HL-60 (cell line): ENCODE measurements at regions not wholly inside any gene's neighbourhood (a gene's known extent, or its start where the extent isn't known, plus 50 kb on each side); places are given as distances from the start of the nearest gene placed in this dataset.

ENCODE experiments used
- DNase-seq, 2 experiments: peaks; one replicate each; pipeline ENCODE4 v3.0.0-alpha.2; 2010 to 2020; ENCODE audit warnings: low read depth in 1 of 2, low spot score in 1 of 2
- H3K27ac ChIP-seq: fragments of 250-450 bp; sonication (Bioruptor Pico); replicated peaks from 2 replicates; pipeline ENCODE4 v1.5.1; 2020; ENCODE audit warnings: mild to moderate bottlenecking, moderate library complexity
- H3K27me3 ChIP-seq: fragments of 250-450 bp; sonication (Bioruptor Pico); 2 replicates; pipeline ENCODE4 v1.5.1; 2021; ENCODE audit warnings: mild to moderate bottlenecking, moderate library complexity; ENCODE audit not compliant: insufficient read depth, poor library complexity, severe bottlenecking
- H3K4me3 ChIP-seq: replicated peaks from 2 replicates; pipeline ENCODE4 v1.5.1; 2011; ENCODE audit warnings: mild to moderate bottlenecking, control low read depth, low read length; ENCODE audit not compliant: insufficient read depth
- GABPA ChIP-seq: IDR thresholded peaks from 2 replicates; pipeline ENCODE4 v1.6.1; 2012; ENCODE audit warnings: low read depth
- POLR2AphosphoS5 ChIP-seq: IDR thresholded peaks from 2 replicates; pipeline ENCODE4 v1.6.1; 2012; ENCODE audit warnings: low read depth
- REST ChIP-seq: IDR thresholded peaks from 2 replicates; pipeline ENCODE4 v1.6.1; 2012; ENCODE audit warnings: low read depth; ENCODE audit not compliant: insufficient replicate concordance
- SPI1 ChIP-seq: IDR thresholded peaks from 2 replicates; pipeline ENCODE4 v1.6.1; 2012; ENCODE audit warnings: low read depth, mild to moderate bottlenecking, borderline replicate concordance
- TF ChIP-seq, protein P1 (sequence below): IDR thresholded peaks from one replicate; pipeline ENCODE4 v1.5.1; 2011; ENCODE audit warnings: low read length, control low read depth, inconsistent platforms; ENCODE audit not compliant: insufficient read depth

- no peak for DNase-seq
- no peaks in the 10 kb centered on the region for H3K27me3 ChIP-seq
- H3K27ac ChIP-seq: peak overlapping the region; percentile 43
- TF ChIP-seq REST: no peak
- TF ChIP-seq POLR2AphosphoS5: no peak; the same call in 1 of the 2 replicates
- no peak for TF ChIP-seq SPI1
- TF ChIP-seq, protein P1, sequence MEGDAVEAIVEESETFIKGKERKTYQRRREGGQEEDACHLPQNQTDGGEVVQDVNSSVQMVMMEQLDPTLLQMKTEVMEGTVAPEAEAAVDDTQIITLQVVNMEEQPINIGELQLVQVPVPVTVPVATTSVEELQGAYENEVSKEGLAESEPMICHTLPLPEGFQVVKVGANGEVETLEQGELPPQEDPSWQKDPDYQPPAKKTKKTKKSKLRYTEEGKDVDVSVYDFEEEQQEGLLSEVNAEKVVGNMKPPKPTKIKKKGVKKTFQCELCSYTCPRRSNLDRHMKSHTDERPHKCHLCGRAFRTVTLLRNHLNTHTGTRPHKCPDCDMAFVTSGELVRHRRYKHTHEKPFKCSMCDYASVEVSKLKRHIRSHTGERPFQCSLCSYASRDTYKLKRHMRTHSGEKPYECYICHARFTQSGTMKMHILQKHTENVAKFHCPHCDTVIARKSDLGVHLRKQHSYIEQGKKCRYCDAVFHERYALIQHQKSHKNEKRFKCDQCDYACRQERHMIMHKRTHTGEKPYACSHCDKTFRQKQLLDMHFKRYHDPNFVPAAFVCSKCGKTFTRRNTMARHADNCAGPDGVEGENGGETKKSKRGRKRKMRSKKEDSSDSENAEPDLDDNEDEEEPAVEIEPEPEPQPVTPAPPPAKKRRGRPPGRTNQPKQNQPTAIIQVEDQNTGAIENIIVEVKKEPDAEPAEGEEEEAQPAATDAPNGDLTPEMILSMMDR: no peak
- TF ChIP-seq GABPA: no peak
- H3K4me3 ChIP-seq: no peak overlapping the region
Observed at GRCh38 chr18:46211816-46212215, 107.6 kb downstream of the HAUS1 start.

DNA sequence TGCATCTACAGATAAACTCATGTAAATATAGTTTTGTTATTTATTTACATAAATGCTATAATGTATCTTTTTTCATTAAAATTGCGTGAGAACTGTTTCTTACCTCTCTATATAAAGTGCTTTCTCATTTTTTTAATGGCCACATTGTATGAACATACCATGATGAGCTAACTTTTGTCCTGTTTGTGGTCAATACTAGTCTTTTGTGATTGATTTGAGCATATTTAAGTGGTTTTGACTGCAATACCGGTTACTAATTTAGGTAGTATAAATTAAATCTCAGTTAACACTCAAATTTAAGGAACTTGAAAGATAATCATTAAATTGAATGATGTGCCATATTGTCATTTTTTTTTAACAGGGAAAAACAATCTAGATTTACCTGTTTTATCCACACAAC, 108.2 kb downstream of the HAUS1 start:
- H3K27ac ChIP-seq: peak overlapping the region; percentile 43

DNA sequence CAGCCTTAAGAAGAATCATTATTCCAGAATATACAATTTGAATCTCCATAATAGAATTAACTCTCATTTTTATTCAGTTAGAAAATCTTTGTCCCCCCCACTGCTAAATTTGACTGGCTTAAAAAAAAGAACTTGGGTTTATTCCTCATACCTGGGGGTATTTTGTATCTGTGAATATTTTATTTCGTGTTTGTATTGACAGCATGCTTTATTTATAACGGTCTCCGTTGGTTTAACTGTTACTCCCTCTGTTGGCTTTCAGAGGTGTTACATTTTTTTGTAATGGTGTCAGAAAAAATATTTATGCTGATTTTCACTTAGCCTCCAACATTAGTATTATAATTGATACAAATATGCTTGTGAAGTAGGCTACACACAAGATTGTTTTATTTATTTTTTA, 109.1 kb downstream of the HAUS1 start:
- Histone ChIP-seq H3K4me3 (no peak overlapping the region), H3K27ac (no peak overlapping the region), H3K27me3 (no peaks in the 10 kb centered on the region)
- TF ChIP-seq, protein P1: peak; percentile 48
- TF ChIP-seq SPI1 (no peak), GABPA (no peak)
- no peak for DNase-seq

More for the DNA sequence above, 108.2 kb downstream of the HAUS1 start:
- Histone ChIP-seq H3K4me3 (no peak overlapping the region), H3K27me3 (no peaks in the 10 kb centered on the region)
- DNase-seq: no peak
- TF ChIP-seq POLR2AphosphoS5: no peak
- no peak for TF ChIP-seq REST
- no peak for TF ChIP-seq GABPA
- no peak for TF ChIP-seq SPI1
- TF ChIP-seq, protein P1: no peak

GRCh38 chr18:46214435-46214834, 110.2 kb downstream of the HAUS1 start:
- H3K4me3 ChIP-seq: no peak overlapping the region
- no peak for TF ChIP-seq GABPA
- no peak for TF ChIP-seq SPI1
- no peak for TF ChIP-seq REST
- TF ChIP-seq, protein P1: no peak
- TF ChIP-seq POLR2AphosphoS5: no peak
- DNase-seq: no peak
- no peak overlapping the region for H3K27ac ChIP-seq
- no peaks in the 10 kb centered on the region for H3K27me3 ChIP-seq
